K562 (cell line): ENCODE measurements at regions not wholly inside any gene's neighbourhood (a gene's known extent, or its start where the extent isn't known, plus 50 kb on each side); places are given as distances from the start of the nearest gene placed in this dataset.

ENCODE experiments used
- BHLHE40 ChIP-seq: IDR thresholded peaks from 2 replicates; pipeline ENCODE4 v1.6.1; 2011; ENCODE audit warnings: low read length, improper control_type of control experiment
- IRF2 ChIP-seq: sonication (generic); formaldehyde crosslinking; IDR thresholded peaks from 2 replicates; pipeline ENCODE4 v1.8.1; 2022; ENCODE audit warnings: mild to moderate bottlenecking, missing genetic modification reagents
- JUN ChIP-seq, 2 experiments: sonication (generic) in 1 of 2; formaldehyde crosslinking in 1 of 2; IDR thresholded peaks; 2 replicates each; pipeline versions ENCODE4 v1.6.1 to v1.8.0; 2012 to 2022; ENCODE audit warnings: borderline replicate concordance in 2 of 2, mild to moderate bottlenecking in 2 of 2, improper control_type of control experiment in 1 of 2, low read depth in 1 of 2, low read length in 1 of 2, missing genetic modification reagents in 1 of 2
- MYC ChIP-seq, 2 experiments: fragments of 250-450 bp in 1 of 2; sonication (Bioruptor Pico) in 1 of 2; IDR thresholded peaks; 2 replicates each; pipeline versions ENCODE4 v1.5.1 to v1.6.1; 2012 to 2021; ENCODE audit warnings: low read depth in 2 of 2, borderline replicate concordance in 1 of 2, improper control_type of control experiment in 1 of 2, low read length in 1 of 2, mild to moderate bottlenecking in 1 of 2, moderate library complexity in 1 of 2
- PURB ChIP-seq: sonication (generic); formaldehyde crosslinking; IDR thresholded peaks from 2 replicates; pipeline ENCODE4 v1.9.0; 2021; ENCODE audit warnings: low read depth, mild to moderate bottlenecking, missing genetic modification reagents
- SMAD3 ChIP-seq: fragments of 450-650 bp; formaldehyde crosslinking; conservative IDR thresholded peaks from 2 replicates; pipeline ENCODE4 v1.4.0; 2020; ENCODE audit warnings: mild to moderate bottlenecking
- STAT5B ChIP-seq: fragments of 250-450 bp; sonication (Bioruptor Pico); IDR thresholded peaks from 2 replicates; pipeline ENCODE4 v1.8.0; 2021; ENCODE audit warnings: mild to moderate bottlenecking, inconsistent platforms
- U2AF1 ChIP-seq: fragments of 200-400 bp; formaldehyde crosslinking; optimal IDR thresholded peaks from 2 replicates; pipeline ENCODE3; 2017; ENCODE audit warnings: mild to moderate bottlenecking, low read depth, low read length, moderate library complexity
- ZNF384 ChIP-seq: IDR thresholded peaks from 2 replicates; pipeline ENCODE4 v1.6.1; 2012; ENCODE audit warnings: low read depth, low read length, improper control_type of control experiment
- TF ChIP-seq, protein P1 (sequence below), 3 experiments: fragments of 200-800 bp in 1 of 3; fragments of 250-450 bp in 1 of 3; fragments of 450-650 bp in 1 of 3; sonication (Bioruptor Pico) in 1 of 3; sonication (Bioruptor generic) in 1 of 3; formaldehyde crosslinking in 1 of 3; IDR thresholded peaks; 2 replicates each; pipeline versions ENCODE4 v1.6.1 to v1.8.0; 2016 to 2022; ENCODE audit warnings: mild to moderate bottlenecking in 2 of 3, missing genetic modification characterization in 2 of 3, missing compliant biosample characterization in 1 of 3, moderate library complexity in 1 of 3
- TF ChIP-seq, protein P2 (sequence below), 2 experiments: fragments of 450-650 bp in 1 of 2; sonication (generic) in 1 of 2; formaldehyde crosslinking; conservative IDR thresholded peaks; 2 replicates each; pipeline versions ENCODE4 v1.4.0 to v1.8.1; 2020 to 2022; ENCODE audit warnings: mild to moderate bottlenecking in 1 of 2, missing genetic modification reagents in 1 of 2
- TF ChIP-seq, protein P3 (sequence below), 2 experiments: fragments of 450-650 bp in 1 of 2; sonication (generic) in 1 of 2; formaldehyde crosslinking in 1 of 2; IDR thresholded peaks in 1 of 2; conservative IDR thresholded peaks in 1 of 2; 2 replicates each; pipeline versions ENCODE4 v1.6.1 to v1.8.1; 2016 to 2023; ENCODE audit warnings: mild to moderate bottlenecking in 2 of 2, moderate library complexity in 2 of 2, inconsistent platforms in 1 of 2, missing genetic modification reagents in 1 of 2
- TF ChIP-seq, protein P4 (sequence below), 2 experiments: IDR thresholded peaks in 1 of 2; conservative IDR thresholded peaks in 1 of 2; 2 replicates each; pipeline ENCODE4 v1.6.1; 2016; ENCODE audit warnings: low read depth in 2 of 2, mild to moderate bottlenecking in 1 of 2, missing compliant biosample characterization in 1 of 2, missing genetic modification characterization in 1 of 2, moderate library complexity in 1 of 2

DNA sequence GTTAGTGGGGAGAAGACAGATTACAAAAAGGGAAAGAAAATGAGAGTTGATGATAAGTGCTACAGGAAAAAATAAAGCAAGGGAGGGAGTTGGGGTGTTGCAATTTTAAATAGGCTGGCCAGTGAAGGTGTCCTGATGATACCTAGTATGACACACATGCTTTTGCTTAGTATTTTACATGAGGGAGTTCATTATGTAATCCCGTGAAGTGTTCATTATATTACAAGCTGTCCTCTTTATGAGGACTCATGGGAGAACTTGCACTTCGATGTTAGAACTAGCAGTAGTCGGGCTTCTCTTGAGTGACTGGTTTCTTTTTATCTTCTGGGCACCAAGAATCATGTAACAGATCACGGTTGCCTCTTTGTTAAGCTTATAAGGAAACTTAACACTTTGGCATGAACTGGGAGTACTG, 102.3 kb upstream of the MTPN start (continued):
- TF ChIP-seq SMAD3 (CRISPR knock-in tag) (no peak), IRF2 (no peak), U2AF1 (no peak), JUN (IDR thresholded peaks at IDR 0.05; ENCODE audit: borderline replicate concordance, low read depth, low read length) (no peak), JUN (CRISPR knock-in tag; IDR thresholded peaks at IDR 0.05; ENCODE audit: borderline replicate concordance) (no peak), PURB (CRISPR knock-in tag) (no peak), STAT5B (CRISPR knock-in tag) (no peak), ZNF384 (no peak), MYC (IDR thresholded peaks at IDR 0.05; ENCODE audit: low read depth, low read length) (no peak), MYC (CRISPR knock-in tag; IDR thresholded peaks at IDR 0.05; ENCODE audit: borderline replicate concordance, low read depth) (no peak), BHLHE40 (no peak)
- TF ChIP-seq, protein P1, sequence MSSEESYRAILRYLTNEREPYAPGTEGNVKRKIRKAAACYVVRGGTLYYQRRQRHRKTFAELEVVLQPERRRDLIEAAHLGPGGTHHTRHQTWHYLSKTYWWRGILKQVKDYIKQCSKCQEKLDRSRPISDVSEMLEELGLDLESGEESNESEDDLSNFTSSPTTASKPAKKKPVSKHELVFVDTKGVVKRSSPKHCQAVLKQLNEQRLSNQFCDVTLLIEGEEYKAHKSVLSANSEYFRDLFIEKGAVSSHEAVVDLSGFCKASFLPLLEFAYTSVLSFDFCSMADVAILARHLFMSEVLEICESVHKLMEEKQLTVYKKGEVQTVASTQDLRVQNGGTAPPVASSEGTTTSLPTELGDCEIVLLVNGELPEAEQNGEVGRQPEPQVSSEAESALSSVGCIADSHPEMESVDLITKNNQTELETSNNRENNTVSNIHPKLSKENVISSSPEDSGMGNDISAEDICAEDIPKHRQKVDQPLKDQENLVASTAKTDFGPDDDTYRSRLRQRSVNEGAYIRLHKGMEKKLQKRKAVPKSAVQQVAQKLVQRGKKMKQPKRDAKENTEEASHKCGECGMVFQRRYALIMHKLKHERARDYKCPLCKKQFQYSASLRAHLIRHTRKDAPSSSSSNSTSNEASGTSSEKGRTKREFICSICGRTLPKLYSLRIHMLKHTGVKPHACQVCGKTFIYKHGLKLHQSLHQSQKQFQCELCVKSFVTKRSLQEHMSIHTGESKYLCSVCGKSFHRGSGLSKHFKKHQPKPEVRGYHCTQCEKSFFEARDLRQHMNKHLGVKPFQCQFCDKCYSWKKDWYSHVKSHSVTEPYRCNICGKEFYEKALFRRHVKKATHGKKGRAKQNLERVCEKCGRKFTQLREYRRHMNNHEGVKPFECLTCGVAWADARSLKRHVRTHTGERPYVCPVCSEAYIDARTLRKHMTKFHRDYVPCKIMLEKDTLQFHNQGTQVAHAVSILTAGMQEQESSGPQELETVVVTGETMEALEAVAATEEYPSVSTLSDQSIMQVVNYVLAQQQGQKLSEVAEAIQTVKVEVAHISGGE (CRISPR knock-in tag; IDR thresholded peaks at IDR 0.05), result no peak
- TF ChIP-seq, protein P2, sequence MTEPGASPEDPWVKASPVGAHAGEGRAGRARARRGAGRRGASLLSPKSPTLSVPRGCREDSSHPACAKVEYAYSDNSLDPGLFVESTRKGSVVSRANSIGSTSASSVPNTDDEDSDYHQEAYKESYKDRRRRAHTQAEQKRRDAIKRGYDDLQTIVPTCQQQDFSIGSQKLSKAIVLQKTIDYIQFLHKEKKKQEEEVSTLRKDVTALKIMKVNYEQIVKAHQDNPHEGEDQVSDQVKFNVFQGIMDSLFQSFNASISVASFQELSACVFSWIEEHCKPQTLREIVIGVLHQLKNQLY (CRISPR knock-in tag; conservative IDR thresholded peaks at IDR 0.05), result no peak
- TF ChIP-seq, protein P3, sequence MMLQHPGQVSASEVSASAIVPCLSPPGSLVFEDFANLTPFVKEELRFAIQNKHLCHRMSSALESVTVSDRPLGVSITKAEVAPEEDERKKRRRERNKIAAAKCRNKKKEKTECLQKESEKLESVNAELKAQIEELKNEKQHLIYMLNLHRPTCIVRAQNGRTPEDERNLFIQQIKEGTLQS (IDR thresholded peaks at IDR 0.05), result peak; percentile 41; the same call in 1 of the 2 replicates
- TF ChIP-seq, protein P3 (CRISPR knock-in tag; conservative IDR thresholded peaks at IDR 0.05), result no peak
- TF ChIP-seq, protein P4, sequence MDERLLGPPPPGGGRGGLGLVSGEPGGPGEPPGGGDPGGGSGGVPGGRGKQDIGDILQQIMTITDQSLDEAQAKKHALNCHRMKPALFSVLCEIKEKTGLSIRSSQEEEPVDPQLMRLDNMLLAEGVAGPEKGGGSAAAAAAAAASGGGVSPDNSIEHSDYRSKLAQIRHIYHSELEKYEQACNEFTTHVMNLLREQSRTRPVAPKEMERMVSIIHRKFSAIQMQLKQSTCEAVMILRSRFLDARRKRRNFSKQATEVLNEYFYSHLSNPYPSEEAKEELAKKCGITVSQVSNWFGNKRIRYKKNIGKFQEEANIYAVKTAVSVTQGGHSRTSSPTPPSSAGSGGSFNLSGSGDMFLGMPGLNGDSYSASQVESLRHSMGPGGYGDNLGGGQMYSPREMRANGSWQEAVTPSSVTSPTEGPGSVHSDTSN (CRISPR knock-in tag; IDR thresholded peaks at IDR 0.05; ENCODE audit: low read depth), result no peak
- TF ChIP-seq, protein P4 (tag; conservative IDR thresholded peaks at IDR 0.05; ENCODE audit: low read depth), result 0 out of 2 replicates have a peak, but pooled peaks have one; percentile 29
